ENCODE measurements at regions not wholly inside any gene's neighbourhood (a gene's known extent, or its start where the extent isn't known, plus 50 kb on each side); places are given as distances from the start of the nearest gene placed in this dataset.

GRCh38 chr2:133713049-133713580 is 144.9 kb upstream of the NCKAP5 start:
- TF ChIP-seq CTCF (IDR thresholded peaks at IDR 0.05; ENCODE audit: low read depth, low read length) = no peak
- TF ChIP-seq POLR2A (IDR thresholded peaks at IDR 0.05; ENCODE audit: extremely low read depth, insufficient read length) = no peak
- TF ChIP-seq MAX (IDR thresholded peaks at IDR 0.05; ENCODE audit: low read depth, low read length) = no peak

All from NB4 (cell line).